IMR-90 (cell line): ENCODE measurements at regions not wholly inside any gene's neighbourhood (a gene's known extent, or its start where the extent isn't known, plus 50 kb on each side); places are given as distances from the start of the nearest gene placed in this dataset.

Source experiments
- ATAC-seq: fragments of 200-7000 bp; cut with Tn5 transposase; 2 replicates; pipeline ENCODE4 v1.9.1; 2020; ENCODE audit warnings: low read depth, mild to moderate bottlenecking, moderate library complexity
- BruUV-seq: library from RNA; stranded (reverse); fragments of 400-500 nt; replicated peaks from 2 replicates; lab custom pipeline; 2021; lab: Mats Ljungman, UMichigan
- CTCF ChIA-PET: fragments of 300-600 bp; formaldehyde crosslinking; extraction: SDS; loops from one replicate; lab custom pipeline; 2021; ENCODE audit warnings: antibody characterized with exemption; lab: Yijun Ruan, JAX
- POLR2A ChIA-PET: fragments of 300-600 bp; sonication (Branson Sonifier 250); formaldehyde crosslinking; loops from one replicate; lab custom pipeline; 2022; ENCODE audit warnings: antibody characterized with exemption; ENCODE audit not compliant: unreplicated experiment; lab: Charles Lee
- DNase-seq: peaks from one replicate; pipeline ENCODE4 v3.0.0; 2013
- H2AFZ ChIP-seq: replicated peaks from 2 replicates; pipeline ENCODE3; 2013; ENCODE audit warnings: low read length, mild to moderate bottlenecking; ENCODE audit not compliant: poor library complexity
- H2AK5ac ChIP-seq: 2 replicates; pipeline ENCODE4 v1.6.1; 2013; ENCODE audit warnings: low read depth, low read length, inconsistent platforms
- H2AK9ac ChIP-seq: replicated peaks from 2 replicates; pipeline ENCODE3; 2013; ENCODE audit warnings: mild to moderate bottlenecking, low read depth, low read length, moderate library complexity; ENCODE audit not compliant: poor library complexity
- H2BK120ac ChIP-seq: 2 replicates; pipeline ENCODE4 v1.6.1; 2013; ENCODE audit warnings: low read depth, low read length, inconsistent platforms
- H2BK15ac ChIP-seq: 3 replicates; pipeline ENCODE4 v1.6.1; 2013; ENCODE audit warnings: low read depth, low read length, inconsistent platforms
- H2BK20ac ChIP-seq: 2 replicates; pipeline ENCODE4 v1.6.1; 2013; ENCODE audit warnings: low read depth, mild to moderate bottlenecking, inconsistent platforms, low read length, moderate library complexity
- H2BK5ac ChIP-seq: 2 replicates; pipeline ENCODE4 v1.6.1; 2013; ENCODE audit warnings: mild to moderate bottlenecking, low read depth, low read length, inconsistent platforms; ENCODE audit not compliant: poor library complexity, severe bottlenecking
- H3K14ac ChIP-seq: replicated peaks from 2 replicates; pipeline ENCODE4 v1.6.1; 2013; ENCODE audit warnings: low read depth, low read length, inconsistent platforms
- H3K18ac ChIP-seq: 2 replicates; pipeline ENCODE4 v1.6.1; 2013; ENCODE audit warnings: low read depth, low read length, control low read depth
- H3K23ac ChIP-seq: 2 replicates; pipeline ENCODE4 v1.6.1; 2013; ENCODE audit warnings: low read depth, low read length, inconsistent platforms
- H3K27ac ChIP-seq: 2 replicates; pipeline ENCODE4 v1.5.1; 2013; ENCODE audit warnings: mild to moderate bottlenecking, control low read depth, low read length; ENCODE audit not compliant: insufficient read depth
- H3K27me3 ChIP-seq: 2 replicates; pipeline ENCODE4 v1.6.1; 2013; ENCODE audit warnings: low read length; ENCODE audit not compliant: control insufficient read depth, insufficient read depth
- H3K36me3 ChIP-seq: 2 replicates; pipeline ENCODE4 v1.6.1; 2013; ENCODE audit warnings: low read length, mixed read lengths; ENCODE audit not compliant: control insufficient read depth, insufficient read depth
- H3K4ac ChIP-seq: 2 replicates; pipeline ENCODE4 v1.6.1; 2013; ENCODE audit warnings: low read depth, low read length, inconsistent platforms
- H3K4me1 ChIP-seq: 2 replicates; pipeline ENCODE4 v1.6.1; 2013; ENCODE audit warnings: low read length, mixed read lengths; ENCODE audit not compliant: control insufficient read depth, insufficient read depth
- H3K4me2 ChIP-seq: 2 replicates; pipeline ENCODE4 v1.6.1; 2013; ENCODE audit warnings: low read depth, mild to moderate bottlenecking, control low read depth, low read length, moderate library complexity
- H3K4me3 ChIP-seq: 2 replicates; pipeline ENCODE4 v1.5.1; 2013; ENCODE audit warnings: low read depth, mild to moderate bottlenecking, control low read depth, low read length, moderate library complexity; ENCODE audit not compliant: insufficient read depth
- H3K56ac ChIP-seq: 2 replicates; pipeline ENCODE4 v1.6.1; 2013; ENCODE audit warnings: low read length, inconsistent platforms; ENCODE audit not compliant: insufficient read depth; ENCODE audit errors: extremely low read depth
- H3K79me1 ChIP-seq, 2 experiments: 2 replicates each; pipeline ENCODE4 v1.6.1; 2013; ENCODE audit warnings: low read length in 2 of 2, inconsistent platforms in 1 of 2, low read depth in 1 of 2
- H3K9ac ChIP-seq: 2 replicates; pipeline ENCODE4 v1.6.1; 2013; ENCODE audit warnings: low read depth, low read length, control low read depth
- H3K9me1 ChIP-seq: 2 replicates; pipeline ENCODE4 v1.6.1; 2013; ENCODE audit warnings: low read length, inconsistent platforms; ENCODE audit not compliant: insufficient read depth
- H3K9me3 ChIP-seq: 2 replicates; pipeline ENCODE4 v1.6.1; 2013; ENCODE audit warnings: low read length; ENCODE audit not compliant: control insufficient read depth, insufficient read depth
- H4K20me1 ChIP-seq: 2 replicates; pipeline ENCODE4 v1.6.1; 2013; ENCODE audit warnings: low read length, inconsistent platforms; ENCODE audit not compliant: insufficient read depth
- H4K5ac ChIP-seq: 2 replicates; pipeline ENCODE4 v1.6.1; 2013; ENCODE audit warnings: mild to moderate bottlenecking, low read depth, low read length, control low read depth
- H4K8ac ChIP-seq, 2 experiments: 2 replicates each; pipeline ENCODE4 v1.6.1; 2013; ENCODE audit warnings: low read depth in 2 of 2, low read length in 2 of 2, control low read depth in 1 of 2, inconsistent platforms in 1 of 2
- H4K91ac ChIP-seq: 2 replicates; pipeline ENCODE4 v1.6.1; 2013; ENCODE audit warnings: low read depth, low read length, inconsistent platforms; ENCODE audit not compliant: insufficient read depth
- BHLHE40 ChIP-seq: fragments of 150-350 bp; IDR thresholded peaks from 2 replicates; pipeline ENCODE4 v1.6.1; 2016; ENCODE audit warnings: mild to moderate bottlenecking, low read depth, low read length
- CEBPB ChIP-seq: IDR thresholded peaks from 2 replicates; pipeline ENCODE4 v1.6.1; 2012; ENCODE audit warnings: low read depth, low read length, improper control_type of control experiment
- MAFK ChIP-seq: IDR thresholded peaks from 2 replicates; pipeline ENCODE4 v1.6.1; 2012; ENCODE audit warnings: low read depth, low read length, improper control_type of control experiment
- MAZ ChIP-seq: IDR thresholded peaks from 2 replicates; pipeline ENCODE4 v1.6.1; 2012; ENCODE audit warnings: low read depth, mild to moderate bottlenecking, low read length, improper control_type of control experiment, moderate library complexity, borderline replicate concordance
- MXI1 ChIP-seq: IDR thresholded peaks from 2 replicates; pipeline ENCODE4 v1.6.1; 2012; ENCODE audit warnings: low read depth, mild to moderate bottlenecking, low read length, moderate library complexity, borderline replicate concordance
- NFE2L2 ChIP-seq: fragments of 150-350 bp; IDR thresholded peaks from 2 replicates; pipeline ENCODE4 v1.6.1; 2016; ENCODE audit warnings: low read depth, mild to moderate bottlenecking, low read length
- RAD21 ChIP-seq: IDR thresholded peaks from 2 replicates; pipeline ENCODE4 v1.6.1; 2012; ENCODE audit warnings: low read length, improper control_type of control experiment
- RCOR1 ChIP-seq: IDR thresholded peaks from 2 replicates; pipeline ENCODE4 v1.6.1; 2012; ENCODE audit warnings: mild to moderate bottlenecking, low read length, improper control_type of control experiment; ENCODE audit not compliant: insufficient replicate concordance
- RFX5 ChIP-seq: IDR thresholded peaks from 2 replicates; pipeline ENCODE4 v1.8.0; 2012; ENCODE audit warnings: low read depth, mild to moderate bottlenecking, low read length, moderate library complexity
- dilution Hi-C: fragments of 300-500 bp; cut with HindIII; formaldehyde crosslinking; loops from one replicate; pipeline ENCODE4 v1.14.3; 2018; ENCODE audit warnings: low sequenced_read_pairs; ENCODE audit not compliant: unreplicated experiment
- in situ Hi-C: fragments of 300-500 bp; cut with MboI; formaldehyde crosslinking; loops from 3 replicates; pipeline ENCODE4 v1.14.3; 2019; ENCODE audit warnings: low sequenced_read_pairs, inconsistent platforms, mixed read lengths
- intact Hi-C: fragments of 100-400 bp; cut with micrococcal nuclease; formaldehyde crosslinking; loops from 2 replicates; pipeline ENCODE4 v1.10.0; 2022
- TF ChIP-seq, protein P1 (sequence below): fragments of 150-350 bp; IDR thresholded peaks from 2 replicates; pipeline ENCODE4 v1.6.1; 2017; ENCODE audit warnings: mild to moderate bottlenecking, antibody characterized with exemption, low read length, low read depth
- TF ChIP-seq, protein P2 (sequence below): fragments of 150-350 bp; IDR thresholded peaks from 2 replicates; pipeline ENCODE4 v1.6.1; 2016; ENCODE audit warnings: low read depth, mild to moderate bottlenecking, low read length, moderate library complexity, borderline replicate concordance
- TF ChIP-seq, protein P3 (sequence below): conservative IDR thresholded peaks from 2 replicates; pipeline ENCODE4 v1.5.1; 2012; ENCODE audit warnings: mild to moderate bottlenecking, low read depth, low read length, improper control_type of control experiment

DNA sequence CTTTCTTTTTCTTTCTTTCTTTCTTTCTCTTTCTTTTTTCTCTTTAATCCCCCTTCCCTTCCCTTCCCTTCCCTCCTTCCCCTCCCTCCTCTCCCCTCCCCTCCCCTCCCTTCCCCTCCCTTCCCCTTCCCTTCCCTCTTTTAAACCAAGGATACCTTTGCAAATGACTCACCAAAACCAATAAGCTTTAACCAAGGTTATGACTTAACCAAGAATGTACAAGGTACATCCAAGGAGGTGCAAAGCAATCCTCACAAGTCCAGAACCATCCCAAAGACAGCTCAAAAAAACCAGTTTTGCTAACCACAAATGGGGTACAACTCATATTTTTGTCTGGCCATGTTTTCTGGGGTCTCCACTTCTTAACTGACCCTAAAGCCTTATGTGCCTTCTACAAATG is 174.7 kb upstream of the PPP1R2C start:
- Histone ChIP-seq H3K27me3 (no peaks in the 10 kb centered on the region; the same call in 1 of the 2 replicates), H2BK120ac (no peak overlapping the region)
- in situ Hi-C loops, result no loop called here

More for the DNA sequence above, 174.7 kb upstream of the PPP1R2C start:
- no TSS peak for BruUV-seq
- Histone ChIP-seq H4K20me1 (no peaks in the 10 kb centered on the region), H3K9me1 (no peaks in the 10 kb centered on the region), H3K9me3 (no peaks in the 10 kb centered on the region), H3K4me2 (no peak overlapping the region), H3K4me1 (no peaks in the 10 kb centered on the region), H2BK5ac (no peak overlapping the region), H4K91ac (no peak overlapping the region), H2AK5ac (no peak overlapping the region), H3K9ac (no peak overlapping the region), H3K79me1 (no peaks in the 10 kb centered on the region), H3K4me3 (no peak overlapping the region), H3K27ac (no peak overlapping the region), H2AFZ (no peak overlapping the region), H3K4ac (no peak overlapping the region), H3K23ac (no peak overlapping the region), H3K18ac (no peak overlapping the region), H3K56ac (no peak overlapping the region), H2BK20ac (no peak overlapping the region), H4K5ac (no peak overlapping the region), H3K36me3 (no peaks in the 10 kb centered on the region), H2BK15ac (no peak overlapping the region), H4K8ac (no peak overlapping the region), H3K14ac (no peak overlapping the region), H2AK9ac (no peak overlapping the region)
- POLR2A ChIA-PET, result no interaction called here
- intact Hi-C loops (no loop called here), dilution Hi-C loops (no loop called here)
- ATAC-seq (no peak), DNase-seq (no peak)
- TF ChIP-seq MXI1 (no peak), BHLHE40 (no peak), CEBPB (no peak), RAD21 (no peak), NFE2L2 (no peak), MAFK (no peak), RCOR1 (no peak), RFX5 (no peak), MAZ (no peak)
- TF ChIP-seq, protein P1, sequence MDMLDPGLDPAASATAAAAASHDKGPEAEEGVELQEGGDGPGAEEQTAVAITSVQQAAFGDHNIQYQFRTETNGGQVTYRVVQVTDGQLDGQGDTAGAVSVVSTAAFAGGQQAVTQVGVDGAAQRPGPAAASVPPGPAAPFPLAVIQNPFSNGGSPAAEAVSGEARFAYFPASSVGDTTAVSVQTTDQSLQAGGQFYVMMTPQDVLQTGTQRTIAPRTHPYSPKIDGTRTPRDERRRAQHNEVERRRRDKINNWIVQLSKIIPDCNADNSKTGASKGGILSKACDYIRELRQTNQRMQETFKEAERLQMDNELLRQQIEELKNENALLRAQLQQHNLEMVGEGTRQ, result no peak
- TF ChIP-seq, protein P2, sequence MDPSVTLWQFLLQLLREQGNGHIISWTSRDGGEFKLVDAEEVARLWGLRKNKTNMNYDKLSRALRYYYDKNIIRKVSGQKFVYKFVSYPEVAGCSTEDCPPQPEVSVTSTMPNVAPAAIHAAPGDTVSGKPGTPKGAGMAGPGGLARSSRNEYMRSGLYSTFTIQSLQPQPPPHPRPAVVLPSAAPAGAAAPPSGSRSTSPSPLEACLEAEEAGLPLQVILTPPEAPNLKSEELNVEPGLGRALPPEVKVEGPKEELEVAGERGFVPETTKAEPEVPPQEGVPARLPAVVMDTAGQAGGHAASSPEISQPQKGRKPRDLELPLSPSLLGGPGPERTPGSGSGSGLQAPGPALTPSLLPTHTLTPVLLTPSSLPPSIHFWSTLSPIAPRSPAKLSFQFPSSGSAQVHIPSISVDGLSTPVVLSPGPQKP, result no peak
- TF ChIP-seq, protein P3, sequence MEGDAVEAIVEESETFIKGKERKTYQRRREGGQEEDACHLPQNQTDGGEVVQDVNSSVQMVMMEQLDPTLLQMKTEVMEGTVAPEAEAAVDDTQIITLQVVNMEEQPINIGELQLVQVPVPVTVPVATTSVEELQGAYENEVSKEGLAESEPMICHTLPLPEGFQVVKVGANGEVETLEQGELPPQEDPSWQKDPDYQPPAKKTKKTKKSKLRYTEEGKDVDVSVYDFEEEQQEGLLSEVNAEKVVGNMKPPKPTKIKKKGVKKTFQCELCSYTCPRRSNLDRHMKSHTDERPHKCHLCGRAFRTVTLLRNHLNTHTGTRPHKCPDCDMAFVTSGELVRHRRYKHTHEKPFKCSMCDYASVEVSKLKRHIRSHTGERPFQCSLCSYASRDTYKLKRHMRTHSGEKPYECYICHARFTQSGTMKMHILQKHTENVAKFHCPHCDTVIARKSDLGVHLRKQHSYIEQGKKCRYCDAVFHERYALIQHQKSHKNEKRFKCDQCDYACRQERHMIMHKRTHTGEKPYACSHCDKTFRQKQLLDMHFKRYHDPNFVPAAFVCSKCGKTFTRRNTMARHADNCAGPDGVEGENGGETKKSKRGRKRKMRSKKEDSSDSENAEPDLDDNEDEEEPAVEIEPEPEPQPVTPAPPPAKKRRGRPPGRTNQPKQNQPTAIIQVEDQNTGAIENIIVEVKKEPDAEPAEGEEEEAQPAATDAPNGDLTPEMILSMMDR, result no peak
- CTCF ChIA-PET, result no interaction called here
